ENCODE measurements at regions not wholly inside any gene's neighbourhood (a gene's known extent, or its start where the extent isn't known, plus 50 kb on each side); places are given as distances from the start of the nearest gene placed in this dataset.

DNA sequence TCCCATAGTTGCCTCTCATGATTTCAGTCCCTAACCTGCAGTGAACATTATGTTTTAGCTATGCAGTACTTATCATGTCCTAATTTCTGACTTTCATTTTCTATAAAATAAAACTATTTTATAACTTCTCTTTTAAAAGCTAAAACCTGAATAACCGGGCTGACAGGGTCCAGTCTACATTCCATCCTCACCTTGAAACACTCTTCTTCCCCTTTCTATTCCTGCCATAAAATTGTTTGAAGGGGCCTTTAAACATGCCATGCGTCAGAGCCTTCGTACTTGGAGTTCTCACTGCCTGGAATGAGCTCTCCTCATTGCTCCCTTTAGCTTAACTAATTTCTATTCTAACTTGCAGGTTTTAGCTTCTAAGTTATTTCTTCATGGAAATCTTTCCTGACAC lies 143.0 kb upstream of the PRLR start:
- TF ChIP-seq, protein P1, sequence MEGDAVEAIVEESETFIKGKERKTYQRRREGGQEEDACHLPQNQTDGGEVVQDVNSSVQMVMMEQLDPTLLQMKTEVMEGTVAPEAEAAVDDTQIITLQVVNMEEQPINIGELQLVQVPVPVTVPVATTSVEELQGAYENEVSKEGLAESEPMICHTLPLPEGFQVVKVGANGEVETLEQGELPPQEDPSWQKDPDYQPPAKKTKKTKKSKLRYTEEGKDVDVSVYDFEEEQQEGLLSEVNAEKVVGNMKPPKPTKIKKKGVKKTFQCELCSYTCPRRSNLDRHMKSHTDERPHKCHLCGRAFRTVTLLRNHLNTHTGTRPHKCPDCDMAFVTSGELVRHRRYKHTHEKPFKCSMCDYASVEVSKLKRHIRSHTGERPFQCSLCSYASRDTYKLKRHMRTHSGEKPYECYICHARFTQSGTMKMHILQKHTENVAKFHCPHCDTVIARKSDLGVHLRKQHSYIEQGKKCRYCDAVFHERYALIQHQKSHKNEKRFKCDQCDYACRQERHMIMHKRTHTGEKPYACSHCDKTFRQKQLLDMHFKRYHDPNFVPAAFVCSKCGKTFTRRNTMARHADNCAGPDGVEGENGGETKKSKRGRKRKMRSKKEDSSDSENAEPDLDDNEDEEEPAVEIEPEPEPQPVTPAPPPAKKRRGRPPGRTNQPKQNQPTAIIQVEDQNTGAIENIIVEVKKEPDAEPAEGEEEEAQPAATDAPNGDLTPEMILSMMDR (conservative IDR thresholded peaks at IDR 0.05 in 1 of 2, IDR thresholded peaks at IDR 0.05 in 1 of 2; ENCODE audit: low read depth in 1 of 2, low read length in 2 of 2): no peak
- TF ChIP-seq EZH2 (IDR thresholded peaks at IDR 0.05; ENCODE audit: low read length, missing control alignments): no peak
- Histone ChIP-seq H3K4me1 (ENCODE audit: control insufficient read depth, extremely low read depth, insufficient read depth, low read length) (no peaks in the 10 kb centered on the region), H2AFZ (ENCODE audit: low read length) (no peak overlapping the region), H3K9ac (ENCODE audit: insufficient read depth, low read length) (no peak overlapping the region), H3K4me2 (ENCODE audit: extremely low read depth, insufficient read depth, low read length) (no peak overlapping the region), H4K20me1 (ENCODE audit: control insufficient read depth, extremely low read depth, insufficient read depth, low read length) (no peaks in the 10 kb centered on the region), H3K4me3 (replicated peaks in 1 of 4; ENCODE audit: control extremely low read depth in 1 of 4, insufficient read depth in 1 of 4, low read depth in 3 of 4, low read length in 4 of 4) (no peak overlapping the region), H3K36me3 (ENCODE audit: control insufficient read depth, insufficient read depth, low read length) (no peaks in the 10 kb centered on the region), H3K27me3 (ENCODE audit: control insufficient read depth, insufficient read depth, low read length) (no peaks in the 10 kb centered on the region), H3K79me2 (ENCODE audit: control insufficient read depth, insufficient read depth, low read length) (no peaks in the 10 kb centered on the region), H3K27ac (ENCODE audit: insufficient read depth, low read length) (no peak overlapping the region), H3K9me3 (ENCODE audit: control insufficient read depth, insufficient read depth, low read depth, low read length) (no peaks in the 10 kb centered on the region)
- no peak for DNase-seq (ENCODE audit: low read depth in 2 of 2)

DNA sequence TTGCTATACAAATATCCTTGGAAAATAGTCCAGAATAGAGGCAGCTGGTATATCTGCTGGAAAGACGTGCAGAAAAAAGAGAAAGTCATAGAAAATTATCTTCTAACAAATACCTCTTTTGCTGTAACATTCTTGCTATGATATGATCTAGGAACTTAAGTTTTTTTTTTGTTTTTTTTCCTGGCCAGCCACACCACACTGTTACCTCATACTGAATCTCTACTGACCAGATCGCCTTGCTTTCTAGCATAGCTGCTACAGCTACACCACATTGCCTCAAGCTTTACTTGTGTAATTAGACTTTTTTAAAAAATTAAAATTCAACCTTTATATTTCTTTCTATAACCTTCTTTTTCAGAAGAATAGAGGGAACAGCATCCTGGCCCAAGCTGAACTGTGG lies 142.2 kb upstream of the PRLR start:
- no peaks in the 10 kb centered on the region for H3K36me3 ChIP-seq (ENCODE audit: control insufficient read depth, insufficient read depth, low read length)
- H4K20me1 ChIP-seq (ENCODE audit: control insufficient read depth, extremely low read depth, insufficient read depth, low read length): no peaks in the 10 kb centered on the region
- H3K9ac ChIP-seq (ENCODE audit: insufficient read depth, low read length): no peak overlapping the region

DNA sequence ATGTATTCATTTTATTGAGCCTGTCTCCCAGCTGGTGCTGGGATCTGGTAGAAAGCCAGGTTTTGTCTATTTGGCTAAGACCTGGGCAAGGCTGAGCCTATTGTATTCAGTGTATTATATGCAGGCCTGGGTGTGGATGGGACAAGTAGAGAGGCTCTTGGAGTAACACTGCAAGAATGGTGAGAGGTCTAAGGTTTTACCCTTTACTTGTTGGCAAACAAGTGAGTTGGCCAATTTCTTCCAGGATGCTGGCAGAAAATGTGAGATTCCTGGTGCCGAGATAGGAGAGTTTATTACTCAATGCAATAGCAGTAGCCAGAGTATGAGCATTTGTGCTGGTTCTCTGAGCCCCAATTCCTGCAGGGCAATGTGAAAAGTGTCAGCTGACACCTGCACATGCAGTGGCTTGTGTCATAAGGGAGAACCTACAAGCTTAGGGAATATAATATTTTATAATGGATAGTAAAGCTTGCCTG lies 141.7 kb upstream of the PRLR start:
- no peaks in the 10 kb centered on the region for H4K20me1 ChIP-seq (ENCODE audit: control insufficient read depth, extremely low read depth, insufficient read depth, low read length)
- H3K27ac ChIP-seq (ENCODE audit: insufficient read depth, low read length): no peak overlapping the region
- TF ChIP-seq EZH2 (IDR thresholded peaks at IDR 0.05; ENCODE audit: low read length, missing control alignments): no peak
- TF ChIP-seq, protein P1 (conservative IDR thresholded peaks at IDR 0.05 in 1 of 2, IDR thresholded peaks at IDR 0.05 in 1 of 2; ENCODE audit: low read depth in 1 of 2, low read length in 2 of 2): no peak
- no peaks in the 10 kb centered on the region for H3K79me2 ChIP-seq (ENCODE audit: control insufficient read depth, insufficient read depth, low read length)
- H3K27me3 ChIP-seq (ENCODE audit: control insufficient read depth, insufficient read depth, low read length): no peaks in the 10 kb centered on the region
- no peaks in the 10 kb centered on the region for H3K9me3 ChIP-seq (ENCODE audit: control insufficient read depth, insufficient read depth, low read depth, low read length)
- no peak overlapping the region for H3K4me2 ChIP-seq (ENCODE audit: extremely low read depth, insufficient read depth, low read length)
- H3K4me3 ChIP-seq (replicated peaks in 1 of 4; ENCODE audit: control extremely low read depth in 1 of 4, insufficient read depth in 1 of 4, low read depth in 3 of 4, low read length in 4 of 4): no peak overlapping the region
- H3K9ac ChIP-seq (ENCODE audit: insufficient read depth, low read length): no peak overlapping the region
- H3K4me1 ChIP-seq (ENCODE audit: control insufficient read depth, extremely low read depth, insufficient read depth, low read length): no peaks in the 10 kb centered on the region
- DNase-seq (ENCODE audit: low read depth in 2 of 2): no peak
- H3K36me3 ChIP-seq (ENCODE audit: control insufficient read depth, insufficient read depth, low read length): no peaks in the 10 kb centered on the region
- no peak overlapping the region for H2AFZ ChIP-seq (ENCODE audit: low read length)

More for the DNA sequence above, 142.2 kb upstream of the PRLR start:
- TF ChIP-seq, protein P1 (conservative IDR thresholded peaks at IDR 0.05 in 1 of 2, IDR thresholded peaks at IDR 0.05 in 1 of 2; ENCODE audit: low read depth in 1 of 2, low read length in 2 of 2): no peak
- no peak for TF ChIP-seq EZH2 (IDR thresholded peaks at IDR 0.05; ENCODE audit: low read length, missing control alignments)
- no peak overlapping the region for H2AFZ ChIP-seq (ENCODE audit: low read length)
- H3K9me3 ChIP-seq (ENCODE audit: control insufficient read depth, insufficient read depth, low read depth, low read length): no peaks in the 10 kb centered on the region
- no peak overlapping the region for H3K4me3 ChIP-seq (replicated peaks in 1 of 4; ENCODE audit: control extremely low read depth in 1 of 4, insufficient read depth in 1 of 4, low read depth in 3 of 4, low read length in 4 of 4)
- H3K27ac ChIP-seq (ENCODE audit: insufficient read depth, low read length): no peak overlapping the region
- H3K79me2 ChIP-seq (ENCODE audit: control insufficient read depth, insufficient read depth, low read length): no peaks in the 10 kb centered on the region
- no peak for DNase-seq (ENCODE audit: low read depth in 2 of 2)
- H3K4me2 ChIP-seq (ENCODE audit: extremely low read depth, insufficient read depth, low read length): no peak overlapping the region
- no peaks in the 10 kb centered on the region for H3K27me3 ChIP-seq (ENCODE audit: control insufficient read depth, insufficient read depth, low read length)
- no peaks in the 10 kb centered on the region for H3K4me1 ChIP-seq (ENCODE audit: control insufficient read depth, extremely low read depth, insufficient read depth, low read length)

All from fibroblast of lung (primary cell).